Testis (tissue), 2 donors: ENCODE measurements at regions not wholly inside any gene's neighbourhood (a gene's known extent, or its start where the extent isn't known, plus 50 kb on each side); places are given as distances from the start of the nearest gene placed in this dataset.

Experiments used
- DNase-seq: peaks from one replicate; pipeline ENCODE4 v3.0.0-alpha.2; 2019
- H3K27ac ChIP-seq, 2 donors: fragments of 200-600 bp; sonication (generic); one replicate each; pipeline ENCODE4 v1.5.1; 2019
- H3K27me3 ChIP-seq: fragments of 200-600 bp; sonication (generic); one replicate; pipeline ENCODE4 v1.5.1; 2019
- H3K36me3 ChIP-seq: fragments of 200-600 bp; sonication (generic); one replicate; pipeline ENCODE4 v1.5.1; 2017; ENCODE audit warnings: low read depth; ENCODE audit errors: missing control alignments
- H3K4me1 ChIP-seq: fragments of 200-600 bp; sonication (generic); one replicate; pipeline ENCODE4 v1.5.1; 2019
- H3K4me3 ChIP-seq, 2 donors: fragments of 200-600 bp; sonication (generic); one replicate each; pipeline ENCODE4 v1.5.1; 2017 to 2019
- H3K9me3 ChIP-seq: fragments of 200-600 bp; sonication (generic); one replicate; pipeline ENCODE4 v1.5.1; 2017
- POLR2A ChIP-seq: fragments of 450-650 bp; IDR thresholded peaks from one replicate; pipeline ENCODE4 v1.6.1; 2017; ENCODE audit warnings: antibody characterized with exemption, mild to moderate bottlenecking, moderate library complexity
- WGBS, 2 donors: methylation state at CpG; one replicate each; pipeline ENCODE4 v1.1.5; 2018; 5-methylcytosine and 5-hydroxymethylcytosine counted together
- intact Hi-C: fragments of 100-400 bp; cut with DNase I; formaldehyde crosslinking; loops from one replicate; pipeline ENCODE4 v1.15.1; 2023; ENCODE audit warnings: low total_unique reads
- TF ChIP-seq, protein P1 (sequence below), 3 experiments: fragments of 450-650 bp in 2 of 3; fragments of 200-600 bp in 1 of 3; sonication (generic) in 1 of 3; IDR thresholded peaks; one replicate each; pipeline ENCODE4 v1.5.1; 2016 to 2019; ENCODE audit warnings: antibody characterized with exemption in 3 of 3, mild to moderate bottlenecking in 2 of 3, moderate library complexity in 1 of 3

DNA sequence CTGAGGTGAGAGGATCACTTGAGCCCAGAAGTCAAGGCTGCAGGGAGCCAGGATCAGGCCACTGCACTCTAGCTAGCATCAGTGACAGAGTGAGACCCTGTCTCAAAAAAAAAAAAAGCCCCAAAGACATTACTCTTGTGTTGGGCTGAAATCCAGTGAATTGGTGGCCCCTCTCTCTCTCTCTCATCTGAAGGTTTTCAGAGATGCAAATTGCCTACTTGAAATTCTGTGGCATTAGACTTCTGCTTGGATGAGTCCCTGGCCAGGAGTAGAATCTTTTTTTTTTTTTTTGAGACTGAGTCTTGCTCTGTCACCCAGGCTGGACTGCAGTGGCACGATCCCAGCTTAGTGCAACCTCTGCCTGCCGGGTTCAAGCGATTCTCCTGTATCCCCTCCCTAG lies 112.0 kb upstream of the ATF7IP start:
- Histone ChIP-seq H3K27me3 (no peaks in the 10 kb centered on the region), H3K9me3 (no peaks in the 10 kb centered on the region), H3K27ac (peak overlapping the region; percentile 37 to 81), H3K4me1 (peaks cover 44% of the 10 kb centered on the region), H3K4me3 (no peak overlapping the region), H3K36me3 (no peaks in the 10 kb centered on the region)
- TF ChIP-seq, protein P1, sequence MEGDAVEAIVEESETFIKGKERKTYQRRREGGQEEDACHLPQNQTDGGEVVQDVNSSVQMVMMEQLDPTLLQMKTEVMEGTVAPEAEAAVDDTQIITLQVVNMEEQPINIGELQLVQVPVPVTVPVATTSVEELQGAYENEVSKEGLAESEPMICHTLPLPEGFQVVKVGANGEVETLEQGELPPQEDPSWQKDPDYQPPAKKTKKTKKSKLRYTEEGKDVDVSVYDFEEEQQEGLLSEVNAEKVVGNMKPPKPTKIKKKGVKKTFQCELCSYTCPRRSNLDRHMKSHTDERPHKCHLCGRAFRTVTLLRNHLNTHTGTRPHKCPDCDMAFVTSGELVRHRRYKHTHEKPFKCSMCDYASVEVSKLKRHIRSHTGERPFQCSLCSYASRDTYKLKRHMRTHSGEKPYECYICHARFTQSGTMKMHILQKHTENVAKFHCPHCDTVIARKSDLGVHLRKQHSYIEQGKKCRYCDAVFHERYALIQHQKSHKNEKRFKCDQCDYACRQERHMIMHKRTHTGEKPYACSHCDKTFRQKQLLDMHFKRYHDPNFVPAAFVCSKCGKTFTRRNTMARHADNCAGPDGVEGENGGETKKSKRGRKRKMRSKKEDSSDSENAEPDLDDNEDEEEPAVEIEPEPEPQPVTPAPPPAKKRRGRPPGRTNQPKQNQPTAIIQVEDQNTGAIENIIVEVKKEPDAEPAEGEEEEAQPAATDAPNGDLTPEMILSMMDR (IDR thresholded peaks at IDR 0.05) = no peak
- TF ChIP-seq POLR2A = no peak
- 73 to 96% methylated on average over 3 of the region's 3 CpGs for WGBS, 2 donors
- intact Hi-C loops = no loop called here
- no peak for DNase-seq

DNA sequence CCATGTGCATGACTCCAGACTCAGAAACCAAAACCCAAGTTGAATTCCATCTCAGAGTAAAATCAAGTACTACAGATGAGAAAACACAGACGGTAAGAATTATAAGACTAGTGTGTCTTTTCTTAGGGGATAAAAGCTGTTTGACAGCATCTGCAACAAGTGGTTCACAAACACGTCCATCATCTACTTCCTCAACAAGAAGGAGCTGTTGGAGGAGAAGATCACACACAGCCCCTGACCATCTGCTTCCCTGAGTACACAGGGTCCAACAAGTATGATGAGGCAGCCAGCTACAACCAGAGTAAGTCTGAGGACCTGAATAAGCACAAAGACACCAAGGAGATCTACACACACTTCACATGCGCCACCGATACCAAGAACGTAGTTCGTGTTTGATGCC lies 110.7 kb upstream of the ATF7IP start:
- Histone ChIP-seq H3K4me3 (no peak overlapping the region), H3K4me1 (peaks cover 57% of the 10 kb centered on the region), H3K27me3 (no peaks in the 10 kb centered on the region), H3K9me3 (no peaks in the 10 kb centered on the region), H3K36me3 (no peaks in the 10 kb centered on the region), H3K27ac (no peak overlapping the region)
- intact Hi-C loops = no loop called here
- DNase-seq = no peak
- WGBS, 2 donors = 92 to 96% methylated on average over 5 to 6 of the region's 6 CpGs
- TF ChIP-seq, protein P1 (IDR thresholded peaks at IDR 0.05) = no peak
- no peak for TF ChIP-seq POLR2A

DNA sequence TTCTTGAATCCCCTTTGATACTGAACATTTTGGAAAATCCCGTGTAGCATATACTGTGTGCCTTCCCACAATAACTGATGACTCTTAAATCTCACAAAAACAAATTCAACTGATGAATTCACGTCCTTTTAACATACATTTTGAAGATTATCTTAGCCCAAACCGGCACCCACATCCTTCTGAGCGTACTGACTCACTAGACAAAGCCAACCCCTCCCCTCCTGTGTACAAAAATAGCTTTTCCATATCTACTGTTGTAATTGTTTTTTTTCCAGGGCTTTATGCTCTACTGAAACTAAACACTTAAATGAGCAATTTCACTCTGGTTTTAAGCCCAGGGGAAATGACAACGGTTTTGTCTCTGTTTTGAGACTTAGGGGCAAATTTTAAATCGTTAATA lies 109.4 kb upstream of the ATF7IP start:
- Histone ChIP-seq H3K9me3 (no peaks in the 10 kb centered on the region), H3K4me1 (peaks cover 64% of the 10 kb centered on the region), H3K27me3 (no peaks in the 10 kb centered on the region), H3K36me3 (no peaks in the 10 kb centered on the region), H3K27ac (peak overlapping the region; percentile 89 to 96), H3K4me3 (no peak overlapping the region)
- TF ChIP-seq POLR2A = no peak
- TF ChIP-seq, protein P1 (IDR thresholded peaks at IDR 0.05) = no peak
- WGBS, 2 donors = 31 to 34% methylated on average over 6 of the region's 6 CpGs
- intact Hi-C loops = no loop called here
- no peak for DNase-seq

DNA sequence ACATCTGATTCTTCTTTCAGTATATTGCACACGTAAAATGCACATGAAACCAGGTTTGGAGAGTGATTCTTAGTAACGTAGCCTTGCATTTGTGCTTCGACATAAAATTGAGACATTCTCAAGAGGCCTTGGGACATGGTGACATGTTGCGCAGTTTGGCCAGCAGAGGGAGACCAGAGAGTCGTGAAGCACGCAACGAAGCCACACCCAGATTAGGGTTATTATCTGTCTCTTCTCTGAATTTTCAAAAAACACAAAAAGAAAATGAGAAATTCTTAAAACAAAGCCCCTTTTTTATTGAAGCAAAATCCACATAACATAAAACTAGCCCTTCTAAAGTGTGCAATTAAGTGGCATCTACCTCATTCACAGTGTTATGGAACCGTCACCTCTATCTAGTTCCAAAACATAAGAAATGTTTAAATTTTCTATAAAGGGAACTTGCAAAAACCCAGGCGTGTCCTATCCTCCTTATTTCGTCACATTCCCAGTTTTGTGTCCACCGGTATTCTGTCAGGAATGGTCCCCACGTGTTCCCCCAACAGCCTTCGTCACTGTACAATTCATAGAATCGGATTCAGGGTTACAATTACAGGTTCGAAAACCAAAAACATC lies 108.8 kb upstream of the ATF7IP start:
- 22 to 28% methylated on average over 15 of the region's 15 CpGs for WGBS, 2 donors

More for the DNA sequence above, 108.8 kb upstream of the ATF7IP start:
- Histone ChIP-seq H3K27me3 (no peaks in the 10 kb centered on the region), H3K4me3 (no peak overlapping the region), H3K27ac (peak overlapping the region; percentile 89 to 96), H3K36me3 (no peaks in the 10 kb centered on the region), H3K9me3 (no peaks in the 10 kb centered on the region), H3K4me1 (peaks cover 61% of the 10 kb centered on the region)
- TF ChIP-seq, protein P1 (IDR thresholded peaks at IDR 0.05) = peak; percentile 76 to 90 (median 76)
- TF ChIP-seq POLR2A = no peak
- intact Hi-C loops = no loop called here
- peak; percentile 88 for DNase-seq
